ENCODE measurements at regions not wholly inside any gene's neighbourhood (a gene's known extent, or its start where the extent isn't known, plus 50 kb on each side); places are given as distances from the start of the nearest gene placed in this dataset.

DNA sequence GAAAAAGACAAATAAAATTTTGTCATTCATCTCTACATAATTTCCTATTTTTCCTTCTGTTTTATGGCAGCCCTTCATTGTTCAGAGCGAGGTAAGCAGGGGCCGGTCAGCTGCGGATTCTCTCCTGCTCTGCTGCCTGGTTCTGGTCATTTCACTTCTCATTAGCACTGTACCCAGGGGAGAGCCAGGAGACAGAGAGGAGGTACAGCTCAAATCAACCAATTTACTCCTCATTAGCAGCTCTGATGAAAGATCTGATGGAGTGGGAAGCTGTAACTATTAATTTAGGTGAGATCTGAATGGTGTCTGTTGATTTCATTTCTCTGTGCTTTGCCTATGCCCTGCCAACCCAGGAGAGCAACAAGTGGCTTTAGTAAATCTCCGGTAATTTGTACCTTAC lies 241.5 kb upstream of the PFKP start:
- TF ChIP-seq, protein P1, sequence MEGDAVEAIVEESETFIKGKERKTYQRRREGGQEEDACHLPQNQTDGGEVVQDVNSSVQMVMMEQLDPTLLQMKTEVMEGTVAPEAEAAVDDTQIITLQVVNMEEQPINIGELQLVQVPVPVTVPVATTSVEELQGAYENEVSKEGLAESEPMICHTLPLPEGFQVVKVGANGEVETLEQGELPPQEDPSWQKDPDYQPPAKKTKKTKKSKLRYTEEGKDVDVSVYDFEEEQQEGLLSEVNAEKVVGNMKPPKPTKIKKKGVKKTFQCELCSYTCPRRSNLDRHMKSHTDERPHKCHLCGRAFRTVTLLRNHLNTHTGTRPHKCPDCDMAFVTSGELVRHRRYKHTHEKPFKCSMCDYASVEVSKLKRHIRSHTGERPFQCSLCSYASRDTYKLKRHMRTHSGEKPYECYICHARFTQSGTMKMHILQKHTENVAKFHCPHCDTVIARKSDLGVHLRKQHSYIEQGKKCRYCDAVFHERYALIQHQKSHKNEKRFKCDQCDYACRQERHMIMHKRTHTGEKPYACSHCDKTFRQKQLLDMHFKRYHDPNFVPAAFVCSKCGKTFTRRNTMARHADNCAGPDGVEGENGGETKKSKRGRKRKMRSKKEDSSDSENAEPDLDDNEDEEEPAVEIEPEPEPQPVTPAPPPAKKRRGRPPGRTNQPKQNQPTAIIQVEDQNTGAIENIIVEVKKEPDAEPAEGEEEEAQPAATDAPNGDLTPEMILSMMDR (conservative IDR thresholded peaks at IDR 0.05; ENCODE audit: low read depth, low read length), result no peak
- TF ChIP-seq EZH2phosphoT487 (IDR thresholded peaks at IDR 0.05; ENCODE audit: borderline replicate concordance, low read length) (no peak), EZH2 (IDR thresholded peaks at IDR 0.05; ENCODE audit: low read length, unreplicated experiment) (no peak)

All from PC-3 (cell line).